Cardiac muscle cell (in vitro differentiated cells and primary cell): ENCODE measurements at regions not wholly inside any gene's neighbourhood (a gene's known extent, or its start where the extent isn't known, plus 50 kb on each side); places are given as distances from the start of the nearest gene placed in this dataset.

Source experiments
- DNase-seq, 2 donors: peaks; one replicate each; pipeline versions ENCODE4 v3.0.0 to v3.0.0-alpha.2; 2010 to 2017; ENCODE audit warnings: low read depth in 1 of 2, low spot score in 1 of 2
- H3K27ac ChIP-seq: fragments of 200-600 bp; sonication (generic); 2 replicates; pipeline ENCODE4 v1.5.1; 2016
- H3K27me3 ChIP-seq: fragments of 200-600 bp; sonication (generic); 2 replicates; pipeline ENCODE4 v1.6.0; 2016; ENCODE audit warnings: control low read depth
- H3K36me3 ChIP-seq: fragments of 200-600 bp; sonication (generic); 2 replicates; pipeline ENCODE4 v1.5.1; 2016; ENCODE audit warnings: control low read depth
- H3K4me1 ChIP-seq: fragments of 200-600 bp; sonication (generic); 2 replicates; pipeline ENCODE4 v1.8.1; 2017; ENCODE audit warnings: low read depth, mild to moderate bottlenecking, mixed run types
- H3K4me3 ChIP-seq: fragments of 200-600 bp; sonication (generic); 2 replicates; pipeline ENCODE4 v1.5.1; 2016; ENCODE audit warnings: mild to moderate bottlenecking
- H3K9me3 ChIP-seq: fragments of 200-600 bp; sonication (generic); 2 replicates; pipeline ENCODE4 v1.5.1; 2017; ENCODE audit warnings: low read depth, mild to moderate bottlenecking, control low read depth
- CTCF ChIP-seq: IDR thresholded peaks from 2 replicates; pipeline ENCODE4 v1.5.1; 2012; ENCODE audit warnings: low read depth, mild to moderate bottlenecking, low read length

- Histone ChIP-seq H3K4me3 (no peak overlapping the region), H3K36me3 (no peaks in the 10 kb centered on the region), H3K27ac (no peak overlapping the region), H3K9me3 (no peaks in the 10 kb centered on the region), H3K4me1 (no peaks in the 10 kb centered on the region), H3K27me3 (no peaks in the 10 kb centered on the region)
- no peak for TF ChIP-seq CTCF
- no peak for DNase-seq
Measured at GRCh38 chr20:5492937-5493336, 117.9 kb downstream of the GPCPD1 start.

GRCh38 chr20:5491455-5491854, 119.4 kb downstream of the GPCPD1 start:
- no peaks in the 10 kb centered on the region for H3K9me3 ChIP-seq
- no peaks in the 10 kb centered on the region for H3K36me3 ChIP-seq
- H3K27ac ChIP-seq = no peak overlapping the region
- no peak overlapping the region for H3K4me3 ChIP-seq
- H3K27me3 ChIP-seq = peaks cover 2% of the 10 kb centered on the region
- no peak for DNase-seq
- TF ChIP-seq CTCF = no peak
- no peaks in the 10 kb centered on the region for H3K4me1 ChIP-seq

- Histone ChIP-seq H3K4me3 (no peak overlapping the region), H3K9me3 (no peaks in the 10 kb centered on the region), H3K36me3 (no peaks in the 10 kb centered on the region), H3K4me1 (no peaks in the 10 kb centered on the region), H3K27me3 (peaks cover 2% of the 10 kb centered on the region), H3K27ac (no peak overlapping the region)
- DNase-seq = no peak
- TF ChIP-seq CTCF = no peak
Measured at GRCh38 chr20:5489601-5490000, 121.2 kb downstream of the GPCPD1 start.

GRCh38 chr20:5488823-5489222, 122.0 kb downstream of the GPCPD1 start:
- no peak for DNase-seq
- Histone ChIP-seq H3K4me3 (no peak overlapping the region), H3K9me3 (no peaks in the 10 kb centered on the region), H3K27ac (no peak overlapping the region), H3K36me3 (no peaks in the 10 kb centered on the region), H3K27me3 (peaks cover 2% of the 10 kb centered on the region), H3K4me1 (no peaks in the 10 kb centered on the region)
- TF ChIP-seq CTCF = no peak

- peaks cover 2% of the 10 kb centered on the region for H3K27me3 ChIP-seq
- H3K27ac ChIP-seq = no peak overlapping the region
- no peaks in the 10 kb centered on the region for H3K9me3 ChIP-seq
- H3K36me3 ChIP-seq = no peaks in the 10 kb centered on the region
- no peak for DNase-seq
- TF ChIP-seq CTCF = no peak
- H3K4me3 ChIP-seq = no peak overlapping the region
- H3K4me1 ChIP-seq = no peaks in the 10 kb centered on the region
Measured at GRCh38 chr20:5486377-5487054, 124.3 kb downstream of the GPCPD1 start.
